Endothelial cell of hepatic sinusoid (primary cell): ENCODE measurements at regions not wholly inside any gene's neighbourhood (a gene's known extent, or its start where the extent isn't known, plus 50 kb on each side); places are given as distances from the start of the nearest gene placed in this dataset.

ENCODE experiments used
- in situ Hi-C: cut with HindIII; loops from 2 replicates; pipeline ENCODE4 v1.10.0; 2017; ENCODE audit warnings: low sequenced_read_pairs

- in situ Hi-C loops, result no loop called here
Observed at GRCh38 chr5:123811831-123812230, 299.9 kb downstream of the CSNK1G3 start.

- in situ Hi-C loops, result no loop called here
Observed at GRCh38 chr5:123810746-123811340, 298.9 kb downstream of the CSNK1G3 start.

- in situ Hi-C loops, result no loop called here
Observed at GRCh38 chr5:123810253-123810652, 298.3 kb downstream of the CSNK1G3 start.

GRCh38 chr5:123809594-123810221, 297.7 kb downstream of the CSNK1G3 start:
- in situ Hi-C loops, result no loop called here

- in situ Hi-C loops, result no loop called here
Observed at GRCh38 chr5:123808461-123809380, 296.7 kb downstream of the CSNK1G3 start.

GRCh38 chr5:123807177-123807945, 295.4 kb downstream of the CSNK1G3 start:
- in situ Hi-C loops, result no loop called here

GRCh38 chr5:123806644-123807043, 294.7 kb downstream of the CSNK1G3 start:
- in situ Hi-C loops, result no loop called here

- in situ Hi-C loops, result no loop called here
Observed at GRCh38 chr5:123805300-123805699, 293.3 kb downstream of the CSNK1G3 start.

- in situ Hi-C loops, result no loop called here
Observed at GRCh38 chr5:123803359-123803758, 291.4 kb downstream of the CSNK1G3 start.

- in situ Hi-C loops, result no loop called here
Observed at GRCh38 chr5:123802298-123802951, 290.4 kb downstream of the CSNK1G3 start.

GRCh38 chr5:123800640-123801039, 288.7 kb downstream of the CSNK1G3 start:
- in situ Hi-C loops, result no loop called here

- in situ Hi-C loops, result no loop called here
Observed at GRCh38 chr5:123795688-123796087, 283.7 kb downstream of the CSNK1G3 start.

GRCh38 chr5:123790226-123790625, 278.2 kb downstream of the CSNK1G3 start:
- in situ Hi-C loops, result no loop called here

GRCh38 chr5:123787635-123788034, 275.7 kb downstream of the CSNK1G3 start:
- in situ Hi-C loops, result no loop called here

- in situ Hi-C loops, result no loop called here
Observed at GRCh38 chr5:123787136-123787535, 275.2 kb downstream of the CSNK1G3 start.

GRCh38 chr5:123786411-123786810, 274.4 kb downstream of the CSNK1G3 start:
- in situ Hi-C loops, result no loop called here

- in situ Hi-C loops, result no loop called here
Observed at GRCh38 chr5:123785162-123786071, 273.4 kb downstream of the CSNK1G3 start.

GRCh38 chr5:123783421-123783820, 271.4 kb downstream of the CSNK1G3 start:
- in situ Hi-C loops, result no loop called here

GRCh38 chr5:123778641-123779040, 266.7 kb downstream of the CSNK1G3 start:
- in situ Hi-C loops, result no loop called here
